Inflammatory macrophage treated with lipopolysaccharide for 1 hour (primary cell): ENCODE measurements at regions not wholly inside any gene's neighbourhood (a gene's known extent, or its start where the extent isn't known, plus 50 kb on each side); places are given as distances from the start of the nearest gene placed in this dataset.
A peak's percentile ranks its signal among the peaks of the same experiment; 100 is the strongest.
"Not testable (repeated sequence)": the region's sequence is repeated elsewhere in the genome, so short reads cannot be mapped to it uniquely, and the experiment has no call there.

Experiments used
- DNase-seq, 2 donors: peaks; one replicate each; pipeline ENCODE4 v3.0.0-alpha.2; 2020 to 2022

GRCh38 chr20:41783423-41784208 lies 165.4 kb upstream of the CHD6 start:
- DNase-seq: no peak

DNA sequence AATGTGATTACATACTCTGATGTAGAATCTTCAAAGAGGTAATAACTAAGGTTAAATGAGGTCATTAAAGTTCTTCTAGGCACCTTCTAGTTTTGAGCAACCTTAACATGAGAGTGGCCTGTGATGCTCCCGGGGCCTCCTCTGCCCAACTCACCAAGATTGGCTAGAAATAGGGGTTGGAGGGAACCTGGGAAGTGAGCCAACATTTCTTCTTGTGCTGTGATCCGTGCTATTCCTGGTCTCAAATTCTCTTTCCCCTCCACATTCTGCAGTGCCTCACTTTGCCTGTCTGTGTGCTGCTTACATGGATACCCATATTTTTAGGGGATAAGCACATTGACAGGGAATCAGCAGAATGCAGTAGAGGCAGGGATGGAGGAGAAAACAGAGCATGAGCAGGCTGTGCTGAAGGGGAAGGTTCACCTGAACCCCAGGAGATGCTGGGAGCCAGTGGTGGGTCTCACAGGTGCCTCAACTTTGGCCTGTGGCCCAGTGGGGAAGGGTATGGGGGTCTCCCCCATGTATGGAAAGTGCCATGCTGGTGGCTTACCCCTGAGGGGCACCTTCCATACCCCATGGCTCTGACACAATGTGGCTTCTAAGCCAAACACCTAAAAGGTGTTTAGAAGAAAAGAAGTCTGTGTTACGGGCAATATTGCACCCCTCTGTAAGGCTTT lies 164.7 kb upstream of the CHD6 start:
- no peak for DNase-seq

DNA sequence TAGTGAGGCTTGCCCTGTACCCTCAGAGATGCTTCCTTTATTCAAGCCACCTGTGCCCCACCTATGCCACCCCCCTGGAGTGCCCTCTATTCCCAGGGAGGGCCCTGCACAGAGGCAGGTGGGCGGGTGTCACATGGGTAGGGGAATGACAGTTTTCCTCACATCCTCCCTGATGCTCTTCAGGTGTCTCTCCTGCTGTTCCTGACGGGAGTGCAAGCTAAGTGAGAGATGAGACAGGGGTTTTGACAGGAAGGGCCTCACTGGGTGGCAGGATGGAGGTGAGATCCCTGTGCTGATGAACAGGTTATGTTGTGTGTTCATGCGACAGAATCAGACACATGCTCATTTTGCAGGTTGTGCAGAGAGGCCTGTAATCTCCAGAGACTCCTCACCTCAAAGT lies 164.1 kb upstream of the CHD6 start:
- no peak for DNase-seq

- DNase-seq: no peak
Measured at GRCh38 chr20:41776421-41776820, 158.2 kb upstream of the CHD6 start.

- DNase-seq: no peak
Measured at GRCh38 chr20:41774291-41774690, 156.1 kb upstream of the CHD6 start.

DNA sequence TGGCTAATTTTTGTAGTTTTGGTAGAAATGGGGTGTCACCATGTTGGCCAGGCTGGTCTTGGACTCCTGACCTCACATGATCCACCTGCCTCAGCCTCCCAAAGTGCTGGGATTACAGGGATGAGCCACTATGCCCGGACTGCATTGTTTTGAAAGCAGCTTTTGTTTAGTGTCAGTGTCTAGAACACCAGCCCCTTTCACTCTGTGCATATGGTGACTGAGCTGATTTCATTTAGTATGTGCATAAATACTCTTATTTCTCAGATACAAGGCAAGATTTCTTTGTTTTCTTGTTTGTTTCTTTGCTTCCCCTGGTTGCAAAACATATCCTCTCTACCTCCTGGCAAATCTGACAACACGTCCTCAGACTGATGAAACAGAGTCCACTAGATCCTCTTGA lies 152.8 kb upstream of the CHD6 start:
- no peak for DNase-seq

DNA sequence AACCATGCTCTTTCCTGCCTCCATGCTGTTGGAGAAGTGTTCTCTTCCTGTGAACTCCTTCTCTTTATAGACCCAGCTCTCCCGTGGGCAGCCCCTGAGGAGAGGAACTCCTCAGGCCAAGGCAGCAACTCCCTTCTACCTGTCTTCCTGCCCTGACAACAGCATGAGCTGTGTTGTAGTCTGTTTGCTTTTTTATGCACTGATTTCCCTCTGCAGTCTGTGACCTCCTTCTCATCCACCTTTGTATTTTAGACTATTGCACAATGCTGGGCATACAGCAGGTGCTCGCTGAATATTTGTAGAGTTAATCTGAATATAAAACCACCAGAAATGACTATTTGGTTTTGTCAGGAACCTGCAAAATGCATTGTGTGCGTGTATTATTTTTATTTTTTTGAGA lies 152.2 kb upstream of the CHD6 start:
- DNase-seq: no peak

DNA sequence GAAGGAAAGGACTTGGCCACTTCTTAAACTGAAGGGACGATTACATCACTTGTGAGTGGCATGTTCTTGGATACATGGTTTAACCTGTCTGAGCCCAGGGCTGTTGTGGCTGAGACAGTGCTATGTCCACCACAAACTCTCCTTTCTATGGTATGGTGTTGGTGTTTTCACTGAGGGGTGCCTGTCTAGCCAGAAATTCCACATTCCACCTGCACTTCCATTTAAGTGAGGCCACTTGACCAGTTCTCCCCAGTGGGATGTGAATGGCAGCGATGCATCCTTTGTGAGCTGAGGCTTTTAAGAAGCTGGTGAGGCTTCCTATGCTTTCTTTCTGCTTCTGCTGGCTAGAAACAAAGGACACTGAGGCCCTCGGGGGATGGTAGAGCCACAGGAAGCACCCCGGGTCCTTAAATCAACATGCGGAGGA lies 151.4 kb upstream of the CHD6 start:
- DNase-seq: no peak

DNA sequence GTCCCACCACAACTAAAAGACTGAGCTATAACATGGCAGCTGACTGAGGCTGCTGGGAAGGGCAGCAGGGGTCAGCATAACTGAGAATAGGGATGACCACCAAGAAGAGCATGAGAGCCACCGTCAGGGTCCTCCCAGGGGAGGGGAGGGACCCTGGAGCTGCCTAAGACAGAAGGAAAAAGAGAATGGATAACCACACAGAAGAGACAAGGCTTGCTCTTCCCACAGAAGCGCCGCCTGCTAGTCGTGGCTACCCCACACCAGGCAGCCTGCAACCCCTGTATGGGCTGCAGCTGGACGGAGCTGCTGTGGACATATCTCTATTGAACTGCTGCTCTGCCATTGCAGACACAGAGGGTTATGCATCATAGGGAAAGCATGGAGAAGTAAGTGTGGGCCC lies 132.0 kb upstream of the CHD6 start:
- no peak for DNase-seq

DNA sequence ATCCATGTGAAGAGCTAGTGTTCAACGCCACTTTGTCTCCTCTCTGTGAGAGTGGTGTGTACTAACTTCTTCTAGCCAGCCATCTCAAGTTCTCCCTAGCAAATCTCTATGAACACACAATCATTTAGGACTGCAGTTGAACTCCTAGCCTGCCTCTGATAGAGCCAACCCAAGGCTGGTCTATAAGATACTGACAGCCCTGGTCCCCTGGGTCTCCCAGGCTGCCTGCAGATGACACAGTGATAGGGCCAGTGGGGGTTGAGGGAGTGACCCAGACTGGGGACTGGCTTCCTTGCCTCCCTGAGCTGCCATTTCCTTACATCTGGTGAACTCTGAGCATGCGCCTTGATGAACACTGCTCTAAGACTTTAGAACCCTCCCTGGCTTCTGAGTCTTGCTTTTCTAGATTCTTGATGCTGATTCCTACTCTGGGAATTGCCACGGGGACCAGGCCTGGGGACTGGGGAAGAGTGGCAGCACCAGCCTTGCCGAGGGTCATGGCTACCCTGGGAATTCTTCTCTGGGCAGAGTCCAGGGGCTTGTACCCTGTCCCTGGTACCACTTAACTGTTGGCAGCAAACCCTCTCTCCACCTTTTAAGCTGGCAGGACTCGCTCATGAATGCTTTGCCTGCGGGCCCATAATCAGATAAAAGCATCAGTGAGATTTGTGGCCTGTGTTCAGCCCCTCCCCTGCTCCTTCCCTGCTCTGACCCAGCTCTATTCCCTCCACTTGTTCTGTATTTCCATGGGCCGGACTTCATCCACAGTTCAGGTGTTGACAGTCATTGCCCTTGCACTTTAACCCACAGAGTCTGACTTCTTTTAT lies 130.8 kb upstream of the CHD6 start:
- no peak for DNase-seq

DNA sequence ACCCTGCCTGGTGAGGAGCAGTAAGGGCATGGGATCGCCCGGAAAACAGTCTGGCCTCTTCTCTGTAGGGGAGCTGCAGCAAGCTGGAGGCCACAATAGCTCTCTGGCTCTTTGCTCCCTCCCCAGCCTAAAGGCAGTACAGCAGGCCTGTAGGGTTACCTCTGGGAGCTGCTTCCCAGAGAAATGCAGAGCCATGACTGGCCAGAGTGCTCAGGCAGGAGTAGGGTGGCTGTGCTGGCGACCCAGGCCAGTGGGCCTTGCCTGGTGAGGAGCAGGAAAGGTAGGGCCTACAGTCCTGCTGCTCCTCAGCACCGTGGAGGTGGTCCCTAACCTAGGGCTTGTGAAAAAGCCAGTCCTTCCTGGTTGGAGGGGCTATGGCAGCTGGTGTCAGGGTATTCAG lies 129.9 kb upstream of the CHD6 start:
- no peak for DNase-seq

- DNase-seq: no peak
Measured at GRCh38 chr20:41747226-41747625, 129.0 kb upstream of the CHD6 start.

- DNase-seq: no peak
Measured at GRCh38 chr20:41746635-41747034, 128.5 kb upstream of the CHD6 start.

GRCh38 chr20:41738604-41739206 lies 120.5 kb upstream of the CHD6 start:
- peak in 1 of 2 donors; percentile 46 for DNase-seq

DNA sequence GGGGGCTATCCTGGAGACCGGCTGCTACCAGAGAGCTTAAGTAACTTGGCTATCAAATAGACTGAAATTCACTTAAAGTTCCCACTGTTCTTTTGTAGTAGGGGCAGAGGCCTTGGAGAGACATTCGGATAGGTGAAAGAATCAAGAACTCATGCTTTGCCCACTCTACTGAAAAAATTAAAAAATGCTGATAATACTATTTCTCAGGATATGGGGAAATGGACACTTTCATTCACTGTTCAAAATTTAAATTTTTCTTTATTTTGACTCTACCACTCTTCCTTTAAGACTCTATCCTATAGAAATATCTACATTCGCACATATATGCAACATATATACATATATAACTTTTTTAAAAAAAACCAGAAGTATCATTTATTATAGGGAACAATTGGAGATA lies 117.8 kb upstream of the CHD6 start:
- no peak for DNase-seq

GRCh38 chr20:41734506-41734945 lies 116.3 kb upstream of the CHD6 start:
- peak; percentile 9 to 63 for DNase-seq

DNA sequence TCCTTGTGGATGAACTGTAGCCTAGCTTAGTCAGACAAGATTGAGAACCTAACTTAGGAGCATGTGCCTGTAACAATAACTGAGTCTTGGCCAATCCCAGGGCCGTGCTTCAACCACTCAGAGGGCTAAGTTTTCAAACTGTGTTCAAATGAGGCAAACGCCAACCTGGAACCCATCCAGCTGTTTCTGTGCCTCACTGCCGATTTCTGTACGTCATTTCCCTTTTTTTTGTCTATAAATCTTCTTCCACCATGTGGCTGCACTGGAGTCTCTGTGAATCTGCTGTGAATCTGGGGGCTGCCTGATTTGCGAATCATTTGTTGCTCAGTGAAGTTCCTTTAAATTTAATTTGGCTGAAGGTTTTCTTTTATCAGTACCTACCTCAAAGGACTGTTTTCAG lies 115.0 kb upstream of the CHD6 start:
- peak in 1 of 2 donors; percentile 19 for DNase-seq

- DNase-seq: not testable (repeated sequence)
Measured at GRCh38 chr20:41731198-41731597, 113.0 kb upstream of the CHD6 start.

- not testable (repeated sequence) for DNase-seq
Measured at GRCh38 chr20:41727681-41728080, 109.5 kb upstream of the CHD6 start.

- no peak for DNase-seq
Measured at GRCh38 chr20:41726727-41727126, 108.5 kb upstream of the CHD6 start.

- no peak for DNase-seq
Measured at GRCh38 chr20:41719151-41719550, 101.0 kb upstream of the CHD6 start.

DNA sequence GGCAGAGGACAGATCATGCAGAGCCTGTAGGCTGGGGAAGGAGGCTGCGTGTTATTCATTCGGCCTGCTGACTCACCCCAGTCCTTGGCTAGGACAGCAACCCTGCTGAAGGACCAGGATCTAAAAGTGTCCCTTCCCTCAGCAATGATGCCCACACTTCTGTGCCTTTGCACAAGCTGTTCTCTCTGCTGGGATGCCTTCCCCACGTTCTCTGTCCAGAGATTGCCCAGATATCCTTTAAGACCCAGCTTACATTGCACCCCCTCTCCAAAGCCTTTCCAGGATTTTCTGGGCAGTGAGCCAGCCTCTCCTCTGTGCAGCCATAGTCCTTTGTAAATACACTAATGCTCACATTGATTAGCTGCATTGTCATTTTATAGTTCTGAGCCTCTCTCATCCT lies 99.3 kb upstream of the CHD6 start:
- DNase-seq: no peak

DNA sequence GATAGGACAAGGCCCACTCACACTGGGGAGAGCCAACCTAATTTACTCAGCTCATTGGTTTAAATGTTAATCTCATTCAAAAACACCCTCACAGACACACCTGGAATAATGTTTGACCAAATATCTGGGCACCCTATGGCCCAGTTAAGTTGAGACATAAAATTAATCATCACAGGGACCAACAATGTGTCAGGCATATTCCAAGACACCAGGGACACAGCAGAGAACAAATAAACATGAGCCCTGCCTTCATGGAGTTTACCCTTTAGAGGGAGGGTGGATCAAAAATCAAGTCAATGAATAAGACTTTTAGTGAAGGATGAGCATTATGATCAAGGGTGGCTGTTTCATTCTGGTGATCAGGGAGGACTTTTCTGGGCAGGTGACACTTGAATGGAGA lies 98.7 kb upstream of the CHD6 start:
- DNase-seq: no peak
